ENCODE measurements at regions not wholly inside any gene's neighbourhood (a gene's known extent, or its start where the extent isn't known, plus 50 kb on each side); places are given as distances from the start of the nearest gene placed in this dataset.

- H3K4me1 ChIP-seq (ENCODE audit: control insufficient read depth in 4 of 4, insufficient read depth in 4 of 4, low read length in 3 of 4): no peaks in the 10 kb centered on the region
- no peaks in the 10 kb centered on the region for H3K27me3 ChIP-seq (ENCODE audit: control insufficient read depth in 4 of 4, insufficient read depth in 4 of 4, low read length in 3 of 4)
- peaks cover 0 to 13% (median 2%) of the 10 kb centered on the region in 4 donors for H3K9me3 ChIP-seq (ENCODE audit: control insufficient read depth in 4 of 4, low read length in 3 of 4)
- no peak overlapping the region for H3K9ac ChIP-seq (ENCODE audit: low read depth in 1 of 2, low read length in 2 of 2)
- no peak overlapping the region for H3K4me3 ChIP-seq (ENCODE audit: low read depth in 1 of 3, low read length in 3 of 3)
- no peaks in the 10 kb centered on the region for H3K36me3 ChIP-seq (ENCODE audit: control insufficient read depth in 4 of 4, insufficient read depth in 3 of 4, low read depth in 1 of 4, low read length in 3 of 4)
- H3K27ac ChIP-seq (ENCODE audit: low read depth in 1 of 2, low read length in 2 of 2): no peak overlapping the region
- no peak for DNase-seq (ENCODE audit: low spot score)
- WGBS: 66% methylated on average over 3 of the region's 3 CpGs
- no peak for TF ChIP-seq RXRA (IDR thresholded peaks at IDR 0.05)
- no peak for TF ChIP-seq FOXA1 (IDR thresholded peaks at IDR 0.05)
- no peak for TF ChIP-seq CTCF (IDR thresholded peaks at IDR 0.05; ENCODE audit: low read depth, low read length, missing input control)
Observed at GRCh38 chr4:111813555-111814140, 331.6 kb upstream of the FAM241A start.

DNA sequence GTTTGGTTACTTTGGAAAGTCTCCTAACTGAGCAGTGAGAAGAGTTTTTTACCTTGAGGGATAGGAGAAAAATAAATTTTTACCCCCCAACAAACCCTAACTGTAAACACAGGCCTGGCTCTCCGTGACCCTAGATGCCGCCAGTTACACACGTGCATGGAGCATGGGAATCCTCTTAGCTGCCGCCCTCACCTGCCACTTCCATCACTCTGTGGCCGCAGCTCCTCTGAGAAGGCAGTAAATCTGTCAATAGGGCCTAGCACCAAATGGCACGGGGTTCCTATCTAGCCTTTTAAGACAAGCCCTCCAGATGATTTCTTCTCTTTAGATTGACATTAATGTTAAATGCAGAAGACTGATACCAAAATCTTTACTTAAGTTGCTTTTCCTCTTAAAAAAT lies 330.3 kb upstream of the FAM241A start:
- TF ChIP-seq, protein P1, sequence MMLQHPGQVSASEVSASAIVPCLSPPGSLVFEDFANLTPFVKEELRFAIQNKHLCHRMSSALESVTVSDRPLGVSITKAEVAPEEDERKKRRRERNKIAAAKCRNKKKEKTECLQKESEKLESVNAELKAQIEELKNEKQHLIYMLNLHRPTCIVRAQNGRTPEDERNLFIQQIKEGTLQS (IDR thresholded peaks at IDR 0.05): no peak
- no peak for TF ChIP-seq FOXA1 (IDR thresholded peaks at IDR 0.05)
- no peak for TF ChIP-seq HNF4G (IDR thresholded peaks at IDR 0.05)
- no peak for TF ChIP-seq SP1 (IDR thresholded peaks at IDR 0.05)
- TF ChIP-seq, protein P2, sequence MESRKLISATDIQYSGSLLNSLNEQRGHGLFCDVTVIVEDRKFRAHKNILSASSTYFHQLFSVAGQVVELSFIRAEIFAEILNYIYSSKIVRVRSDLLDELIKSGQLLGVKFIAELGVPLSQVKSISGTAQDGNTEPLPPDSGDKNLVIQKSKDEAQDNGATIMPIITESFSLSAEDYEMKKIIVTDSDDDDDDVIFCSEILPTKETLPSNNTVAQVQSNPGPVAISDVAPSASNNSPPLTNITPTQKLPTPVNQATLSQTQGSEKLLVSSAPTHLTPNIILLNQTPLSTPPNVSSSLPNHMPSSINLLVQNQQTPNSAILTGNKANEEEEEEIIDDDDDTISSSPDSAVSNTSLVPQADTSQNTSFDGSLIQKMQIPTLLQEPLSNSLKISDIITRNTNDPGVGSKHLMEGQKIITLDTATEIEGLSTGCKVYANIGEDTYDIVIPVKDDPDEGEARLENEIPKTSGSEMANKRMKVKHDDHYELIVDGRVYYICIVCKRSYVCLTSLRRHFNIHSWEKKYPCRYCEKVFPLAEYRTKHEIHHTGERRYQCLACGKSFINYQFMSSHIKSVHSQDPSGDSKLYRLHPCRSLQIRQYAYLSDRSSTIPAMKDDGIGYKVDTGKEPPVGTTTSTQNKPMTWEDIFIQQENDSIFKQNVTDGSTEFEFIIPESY (IDR thresholded peaks at IDR 0.05): no peak
- TF ChIP-seq YY1 (IDR thresholded peaks at IDR 0.05): no peak
- no peak for TF ChIP-seq NR2F2 (IDR thresholded peaks at IDR 0.05)
- TF ChIP-seq, protein P3, sequence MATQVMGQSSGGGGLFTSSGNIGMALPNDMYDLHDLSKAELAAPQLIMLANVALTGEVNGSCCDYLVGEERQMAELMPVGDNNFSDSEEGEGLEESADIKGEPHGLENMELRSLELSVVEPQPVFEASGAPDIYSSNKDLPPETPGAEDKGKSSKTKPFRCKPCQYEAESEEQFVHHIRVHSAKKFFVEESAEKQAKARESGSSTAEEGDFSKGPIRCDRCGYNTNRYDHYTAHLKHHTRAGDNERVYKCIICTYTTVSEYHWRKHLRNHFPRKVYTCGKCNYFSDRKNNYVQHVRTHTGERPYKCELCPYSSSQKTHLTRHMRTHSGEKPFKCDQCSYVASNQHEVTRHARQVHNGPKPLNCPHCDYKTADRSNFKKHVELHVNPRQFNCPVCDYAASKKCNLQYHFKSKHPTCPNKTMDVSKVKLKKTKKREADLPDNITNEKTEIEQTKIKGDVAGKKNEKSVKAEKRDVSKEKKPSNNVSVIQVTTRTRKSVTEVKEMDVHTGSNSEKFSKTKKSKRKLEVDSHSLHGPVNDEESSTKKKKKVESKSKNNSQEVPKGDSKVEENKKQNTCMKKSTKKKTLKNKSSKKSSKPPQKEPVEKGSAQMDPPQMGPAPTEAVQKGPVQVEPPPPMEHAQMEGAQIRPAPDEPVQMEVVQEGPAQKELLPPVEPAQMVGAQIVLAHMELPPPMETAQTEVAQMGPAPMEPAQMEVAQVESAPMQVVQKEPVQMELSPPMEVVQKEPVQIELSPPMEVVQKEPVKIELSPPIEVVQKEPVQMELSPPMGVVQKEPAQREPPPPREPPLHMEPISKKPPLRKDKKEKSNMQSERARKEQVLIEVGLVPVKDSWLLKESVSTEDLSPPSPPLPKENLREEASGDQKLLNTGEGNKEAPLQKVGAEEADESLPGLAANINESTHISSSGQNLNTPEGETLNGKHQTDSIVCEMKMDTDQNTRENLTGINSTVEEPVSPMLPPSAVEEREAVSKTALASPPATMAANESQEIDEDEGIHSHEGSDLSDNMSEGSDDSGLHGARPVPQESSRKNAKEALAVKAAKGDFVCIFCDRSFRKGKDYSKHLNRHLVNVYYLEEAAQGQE (IDR thresholded peaks at IDR 0.05): no peak
- TF ChIP-seq RXRA (IDR thresholded peaks at IDR 0.05): no peak
- TF ChIP-seq TAF1 (conservative IDR thresholded peaks at IDR 0.05): no peak
- TF ChIP-seq GABPA (IDR thresholded peaks at IDR 0.05 in 1 of 2, conservative IDR thresholded peaks at IDR 0.05 in 1 of 2): no peak
- TF ChIP-seq MAX (IDR thresholded peaks at IDR 0.05): no peak
- TF ChIP-seq RAD21 (IDR thresholded peaks at IDR 0.05): no peak
- no peak for TF ChIP-seq FOXA2 (IDR thresholded peaks at IDR 0.05)
- no peak for TF ChIP-seq JUND (IDR thresholded peaks at IDR 0.05)
- TF ChIP-seq CTCF (IDR thresholded peaks at IDR 0.05; ENCODE audit: low read depth, low read length, missing input control): no peak
- TF ChIP-seq EGR1 (IDR thresholded peaks at IDR 0.05; ENCODE audit: low read depth in 2 of 2): no peak
- no peak for TF ChIP-seq HNF4A (conservative IDR thresholded peaks at IDR 0.05)

More for the DNA sequence above, 330.3 kb upstream of the FAM241A start:
- peaks cover 0 to 2% (median 0%) of the 10 kb centered on the region in 4 donors for H3K27me3 ChIP-seq (ENCODE audit: control insufficient read depth in 4 of 4, insufficient read depth in 4 of 4, low read length in 3 of 4)
- H3K27ac ChIP-seq (ENCODE audit: low read depth in 1 of 2, low read length in 2 of 2): no peak overlapping the region
- no peaks in the 10 kb centered on the region for H3K36me3 ChIP-seq (ENCODE audit: control insufficient read depth in 4 of 4, insufficient read depth in 3 of 4, low read depth in 1 of 4, low read length in 3 of 4)
- 77% methylated on average over 6 of the region's 6 CpGs for WGBS
- no peak for DNase-seq (ENCODE audit: low spot score)
- no peak overlapping the region for H3K4me3 ChIP-seq (ENCODE audit: low read depth in 1 of 3, low read length in 3 of 3)
- H3K9ac ChIP-seq (ENCODE audit: low read depth in 1 of 2, low read length in 2 of 2): no peak overlapping the region
- peaks cover 0 to 15% (median 2%) of the 10 kb centered on the region in 4 donors for H3K9me3 ChIP-seq (ENCODE audit: control insufficient read depth in 4 of 4, low read length in 3 of 4)
- H3K4me1 ChIP-seq (ENCODE audit: control insufficient read depth in 4 of 4, insufficient read depth in 4 of 4, low read length in 3 of 4): no peaks in the 10 kb centered on the region

Measured in liver (tissue), 8 donors.